22Rv1 (cell line): ENCODE measurements at regions not wholly inside any gene's neighbourhood (a gene's known extent, or its start where the extent isn't known, plus 50 kb on each side); places are given as distances from the start of the nearest gene placed in this dataset.

ENCODE experiments used
- H3K27ac ChIP-seq: fragments of 450-650 bp; 2 replicates; pipeline ENCODE4 v1.5.1; 2017
- ZFX ChIP-seq: fragments of 450-650 bp; IDR thresholded peaks from 2 replicates; pipeline ENCODE4 v1.6.1; 2017; ENCODE audit warnings: antibody characterized with exemption, borderline replicate concordance
- TF ChIP-seq, protein P1 (sequence below): fragments of 450-650 bp; IDR thresholded peaks from 2 replicates; pipeline ENCODE4 v1.5.1; 2017; ENCODE audit warnings: mild to moderate bottlenecking

DNA sequence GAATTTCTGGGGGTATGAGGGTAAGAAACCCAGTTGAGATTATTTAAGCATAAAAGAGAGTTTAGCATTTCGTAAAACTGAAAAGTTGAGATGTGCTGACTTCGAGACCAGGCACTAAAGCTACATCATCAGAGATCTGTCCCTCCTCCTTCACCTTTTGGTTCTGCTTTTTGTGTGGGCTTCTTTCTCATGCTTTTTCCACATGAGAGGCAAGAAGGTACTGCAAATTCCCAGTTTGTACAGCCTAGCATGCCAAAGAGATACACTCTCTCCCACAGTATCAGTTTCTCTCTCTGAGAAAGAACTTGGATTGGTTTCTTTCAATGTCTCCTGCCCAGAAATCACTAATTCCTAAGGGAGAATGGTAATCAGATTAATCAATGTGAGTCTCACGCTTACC is 584.7 kb downstream of the SEMA5A start:
- TF ChIP-seq ZFX: no peak
- TF ChIP-seq, protein P1, sequence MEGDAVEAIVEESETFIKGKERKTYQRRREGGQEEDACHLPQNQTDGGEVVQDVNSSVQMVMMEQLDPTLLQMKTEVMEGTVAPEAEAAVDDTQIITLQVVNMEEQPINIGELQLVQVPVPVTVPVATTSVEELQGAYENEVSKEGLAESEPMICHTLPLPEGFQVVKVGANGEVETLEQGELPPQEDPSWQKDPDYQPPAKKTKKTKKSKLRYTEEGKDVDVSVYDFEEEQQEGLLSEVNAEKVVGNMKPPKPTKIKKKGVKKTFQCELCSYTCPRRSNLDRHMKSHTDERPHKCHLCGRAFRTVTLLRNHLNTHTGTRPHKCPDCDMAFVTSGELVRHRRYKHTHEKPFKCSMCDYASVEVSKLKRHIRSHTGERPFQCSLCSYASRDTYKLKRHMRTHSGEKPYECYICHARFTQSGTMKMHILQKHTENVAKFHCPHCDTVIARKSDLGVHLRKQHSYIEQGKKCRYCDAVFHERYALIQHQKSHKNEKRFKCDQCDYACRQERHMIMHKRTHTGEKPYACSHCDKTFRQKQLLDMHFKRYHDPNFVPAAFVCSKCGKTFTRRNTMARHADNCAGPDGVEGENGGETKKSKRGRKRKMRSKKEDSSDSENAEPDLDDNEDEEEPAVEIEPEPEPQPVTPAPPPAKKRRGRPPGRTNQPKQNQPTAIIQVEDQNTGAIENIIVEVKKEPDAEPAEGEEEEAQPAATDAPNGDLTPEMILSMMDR: no peak
- H3K27ac ChIP-seq: no peak overlapping the region

- TF ChIP-seq, protein P1: no peak
- no peak for TF ChIP-seq ZFX
- no peak overlapping the region for H3K27ac ChIP-seq
Measured at GRCh38 chr5:8961956-8962355, 583.9 kb downstream of the SEMA5A start.

- H3K27ac ChIP-seq: no peak overlapping the region
- TF ChIP-seq, protein P1: no peak
- no peak for TF ChIP-seq ZFX
Measured at GRCh38 chr5:8981016-8981415, 564.9 kb downstream of the SEMA5A start.

DNA sequence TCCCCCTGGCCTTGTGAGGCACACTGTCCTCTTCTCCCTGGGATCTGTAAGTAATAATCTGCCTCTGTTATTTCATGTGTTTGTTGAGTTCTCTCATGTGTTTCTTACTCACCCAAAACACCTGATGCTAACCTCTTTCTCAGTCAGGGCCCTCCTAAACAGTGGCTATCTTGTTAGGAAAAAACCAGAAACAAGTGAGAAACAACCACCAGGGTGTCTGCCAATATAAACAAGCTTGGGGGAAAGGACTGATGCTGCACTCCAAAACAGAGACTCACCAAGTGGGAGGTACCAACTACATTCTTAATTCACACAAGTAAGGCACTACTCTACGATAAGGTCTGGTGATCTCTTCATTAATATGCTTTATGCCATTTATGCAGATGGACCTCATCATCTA is 564.4 kb downstream of the SEMA5A start:
- TF ChIP-seq ZFX: no peak
- TF ChIP-seq, protein P1: no peak
- no peak overlapping the region for H3K27ac ChIP-seq

DNA sequence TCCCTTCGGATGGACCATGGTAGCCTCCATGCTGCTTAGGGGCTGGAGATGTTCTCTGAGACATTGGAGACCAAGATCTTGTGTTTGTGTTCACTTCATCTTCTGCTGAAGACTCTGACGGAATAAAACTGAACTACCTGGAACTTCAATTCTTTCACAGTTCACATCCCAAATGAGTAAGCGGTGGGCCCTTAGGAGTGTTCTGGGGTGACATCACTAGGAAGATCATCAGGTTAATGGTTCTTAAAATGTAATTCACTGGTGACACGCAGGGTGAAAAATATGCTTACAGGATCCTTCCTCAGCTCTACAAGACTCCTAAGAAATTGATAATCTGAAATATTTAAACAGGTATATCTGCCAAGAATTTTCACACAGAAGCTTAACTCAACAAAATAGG is 561.5 kb downstream of the SEMA5A start:
- H3K27ac ChIP-seq: no peak overlapping the region
- TF ChIP-seq, protein P1: no peak
- TF ChIP-seq ZFX: no peak
